Central memory CD8-positive, alpha-beta T cell (primary cell): ENCODE measurements at regions not wholly inside any gene's neighbourhood (a gene's known extent, or its start where the extent isn't known, plus 50 kb on each side); places are given as distances from the start of the nearest gene placed in this dataset.
A peak's percentile ranks its signal among the peaks of the same experiment; 100 is the strongest.
"Not testable (repeated sequence)": the region's sequence is repeated elsewhere in the genome, so short reads cannot be mapped to it uniquely, and the experiment has no call there.

Experiments used
- ATAC-seq: fragments of 150-1000 bp; cut with Tn5 transposase; replicated peaks from 2 replicates; pipeline ENCODE4 v1.10.0; 2022; ENCODE audit warnings: mild to moderate bottlenecking, moderate FRiP score, moderate number of reproducible peaks; ENCODE audit not compliant: poor library complexity, severe bottlenecking; ENCODE audit errors: extremely low read depth
- DNase-seq, 2 donors: peaks; one replicate each; pipeline ENCODE4 v3.0.0; 2021; ENCODE audit warnings: low spot score in 2 of 2
- H3K27ac Mint-ChIP-seq: one replicate; pipeline ENCODE4 v1.8.0; 2022; ENCODE audit warnings: low read depth, mild to moderate bottlenecking, moderate library complexity, mixed read lengths
- H3K27me3 Mint-ChIP-seq: one replicate; pipeline ENCODE4 v1.8.0; 2022; ENCODE audit warnings: mixed read lengths
- H3K36me3 Mint-ChIP-seq: one replicate; pipeline ENCODE4 v1.8.0; 2022; ENCODE audit warnings: mild to moderate bottlenecking, moderate library complexity, mixed read lengths; ENCODE audit not compliant: insufficient read depth
- H3K4me1 Mint-ChIP-seq: one replicate; pipeline ENCODE4 v1.8.0; 2022; ENCODE audit warnings: mixed read lengths
- H3K4me3 Mint-ChIP-seq: one replicate; pipeline ENCODE4 v1.8.0; 2022; ENCODE audit warnings: mild to moderate bottlenecking, moderate library complexity, mixed read lengths
- H3K9me3 Mint-ChIP-seq: one replicate; pipeline ENCODE4 v1.8.0; 2022; ENCODE audit warnings: mixed read lengths

GRCh38 chr4:82136161-82136801 lies 237.5 kb downstream of the HNRNPD start:
- DNase-seq: no peak
- Mint-ChIP-seq H3K4me3 (no peak overlapping the region), H3K27ac (peak overlapping the region; percentile 80), H3K36me3 (no peaks in the 10 kb centered on the region), H3K9me3 (no peaks in the 10 kb centered on the region), H3K27me3 (no peaks in the 10 kb centered on the region), H3K4me1 (peaks cover 10% of the 10 kb centered on the region)
- no peak for ATAC-seq

GRCh38 chr4:82128355-82128754 lies 245.4 kb downstream of the HNRNPD start:
- peaks cover 10% of the 10 kb centered on the region for H3K4me1 Mint-ChIP-seq
- H3K36me3 Mint-ChIP-seq: no peaks in the 10 kb centered on the region
- ATAC-seq: no peak
- H3K9me3 Mint-ChIP-seq: no peaks in the 10 kb centered on the region
- H3K27me3 Mint-ChIP-seq: peaks cover 16% of the 10 kb centered on the region
- no peak for DNase-seq
- H3K27ac Mint-ChIP-seq: no peak overlapping the region
- no peak overlapping the region for H3K4me3 Mint-ChIP-seq

GRCh38 chr4:82126512-82127040 lies 247.2 kb downstream of the HNRNPD start:
- ATAC-seq (no peak), DNase-seq (no peak)
- H3K27me3 Mint-ChIP-seq: peaks cover 16% of the 10 kb centered on the region
- peaks cover 10% of the 10 kb centered on the region for H3K4me1 Mint-ChIP-seq
- H3K9me3 Mint-ChIP-seq: no peaks in the 10 kb centered on the region
- H3K4me3 Mint-ChIP-seq: no peak overlapping the region
- no peak overlapping the region for H3K27ac Mint-ChIP-seq
- no peaks in the 10 kb centered on the region for H3K36me3 Mint-ChIP-seq

GRCh38 chr4:82125787-82126297 lies 247.9 kb downstream of the HNRNPD start:
- ATAC-seq: no peak
- Mint-ChIP-seq H3K9me3 (no peaks in the 10 kb centered on the region), H3K27me3 (peaks cover 16% of the 10 kb centered on the region), H3K4me3 (no peak overlapping the region), H3K36me3 (no peaks in the 10 kb centered on the region), H3K27ac (no peak overlapping the region), H3K4me1 (peaks cover 10% of the 10 kb centered on the region)
- DNase-seq: no peak

- ATAC-seq (no peak), DNase-seq (no peak)
- H3K36me3 Mint-ChIP-seq: no peaks in the 10 kb centered on the region
- H3K27me3 Mint-ChIP-seq: peaks cover 16% of the 10 kb centered on the region
- H3K4me1 Mint-ChIP-seq: peaks cover 10% of the 10 kb centered on the region
- H3K27ac Mint-ChIP-seq: no peak overlapping the region
- no peaks in the 10 kb centered on the region for H3K9me3 Mint-ChIP-seq
- H3K4me3 Mint-ChIP-seq: no peak overlapping the region
Measured at GRCh38 chr4:82124932-82125786, 248.6 kb downstream of the HNRNPD start.

GRCh38 chr4:82124365-82124764 lies 249.4 kb downstream of the HNRNPD start:
- ATAC-seq (no peak), DNase-seq (no peak)
- no peak overlapping the region for H3K4me3 Mint-ChIP-seq
- H3K36me3 Mint-ChIP-seq: no peaks in the 10 kb centered on the region
- no peaks in the 10 kb centered on the region for H3K9me3 Mint-ChIP-seq
- peaks cover 16% of the 10 kb centered on the region for H3K27me3 Mint-ChIP-seq
- peaks cover 10% of the 10 kb centered on the region for H3K4me1 Mint-ChIP-seq
- H3K27ac Mint-ChIP-seq: no peak overlapping the region

- no peak overlapping the region for H3K4me3 Mint-ChIP-seq
- H3K27ac Mint-ChIP-seq: no peak overlapping the region
- peaks cover 15% of the 10 kb centered on the region for H3K27me3 Mint-ChIP-seq
- no peaks in the 10 kb centered on the region for H3K9me3 Mint-ChIP-seq
- ATAC-seq: no peak
- H3K36me3 Mint-ChIP-seq: no peaks in the 10 kb centered on the region
- peaks cover 10% of the 10 kb centered on the region for H3K4me1 Mint-ChIP-seq
- no peak for DNase-seq
Measured at GRCh38 chr4:82123934-82124333, 249.9 kb downstream of the HNRNPD start.

GRCh38 chr4:82115183-82115582 lies 258.6 kb downstream of the HNRNPD start:
- H3K36me3 Mint-ChIP-seq, H3K27ac Mint-ChIP-seq, H3K4me3 Mint-ChIP-seq, DNase-seq, H3K4me1 Mint-ChIP-seq, ATAC-seq, H3K9me3 Mint-ChIP-seq: not testable (repeated sequence)
- H3K27me3 Mint-ChIP-seq: peaks cover 23% of the 10 kb centered on the region

GRCh38 chr4:82108506-82108905 lies 265.3 kb downstream of the HNRNPD start:
- DNase-seq: no peak
- no peak overlapping the region for H3K4me3 Mint-ChIP-seq
- no peak for ATAC-seq
- H3K27ac Mint-ChIP-seq: no peak overlapping the region
- no peaks in the 10 kb centered on the region for H3K4me1 Mint-ChIP-seq
- peaks cover 42% of the 10 kb centered on the region for H3K27me3 Mint-ChIP-seq
- H3K9me3 Mint-ChIP-seq: no peaks in the 10 kb centered on the region
- H3K36me3 Mint-ChIP-seq: no peaks in the 10 kb centered on the region

- no peak overlapping the region for H3K27ac Mint-ChIP-seq
- no peak for ATAC-seq
- H3K36me3 Mint-ChIP-seq: no peaks in the 10 kb centered on the region
- DNase-seq: no peak
- H3K4me1 Mint-ChIP-seq: no peaks in the 10 kb centered on the region
- H3K4me3 Mint-ChIP-seq: no peak overlapping the region
- H3K27me3 Mint-ChIP-seq: peaks cover 18% of the 10 kb centered on the region
- H3K9me3 Mint-ChIP-seq: no peaks in the 10 kb centered on the region
Measured at GRCh38 chr4:82104578-82104977, 269.2 kb downstream of the HNRNPD start.

GRCh38 chr4:82099928-82100579 lies 273.7 kb downstream of the HNRNPD start:
- H3K36me3 Mint-ChIP-seq: no peaks in the 10 kb centered on the region
- H3K9me3 Mint-ChIP-seq: no peaks in the 10 kb centered on the region
- H3K27me3 Mint-ChIP-seq: peaks cover 24% of the 10 kb centered on the region
- DNase-seq (no peak), ATAC-seq (no peak)
- no peak overlapping the region for H3K4me3 Mint-ChIP-seq
- H3K27ac Mint-ChIP-seq: no peak overlapping the region
- no peaks in the 10 kb centered on the region for H3K4me1 Mint-ChIP-seq

GRCh38 chr4:82097504-82097903 lies 276.3 kb downstream of the HNRNPD start:
- H3K36me3 Mint-ChIP-seq: no peaks in the 10 kb centered on the region

More at GRCh38 chr4:82097504-82097903, 276.3 kb downstream of the HNRNPD start:
- no peaks in the 10 kb centered on the region for H3K4me1 Mint-ChIP-seq
- ATAC-seq (no peak), DNase-seq (no peak)
- H3K4me3 Mint-ChIP-seq: no peak overlapping the region
- no peak overlapping the region for H3K27ac Mint-ChIP-seq
- H3K27me3 Mint-ChIP-seq: peaks cover 32% of the 10 kb centered on the region
- no peaks in the 10 kb centered on the region for H3K9me3 Mint-ChIP-seq
